CD14-positive monocyte (primary cell): ENCODE measurements at regions not wholly inside any gene's neighbourhood (a gene's known extent, or its start where the extent isn't known, plus 50 kb on each side); places are given as distances from the start of the nearest gene placed in this dataset.

ENCODE experiments used
- DNase-seq, 3 donors: peaks; one replicate each; pipeline ENCODE4 v3.0.0-alpha.2; 2011 to 2022
- H2AFZ ChIP-seq: 2 replicates; pipeline ENCODE4 v1.6.0; 2012; ENCODE audit warnings: mild to moderate bottlenecking, low read depth, low read length, inconsistent platforms; ENCODE audit not compliant: insufficient read depth, poor library complexity, severe bottlenecking
- H3K27ac ChIP-seq, 2 donors: 1 replicate in 1 of 2; 2 replicates in 1 of 2; pipeline ENCODE4 v1.5.1; 2012 to 2013; ENCODE audit warnings: low read length in 2 of 2, control low read depth in 1 of 2, inconsistent platforms in 1 of 2, low read depth in 1 of 2, mild to moderate bottlenecking in 1 of 2
- H3K27me3 ChIP-seq, 2 donors: one replicate each; pipeline versions ENCODE4 v1.6.0 to v1.6.1; 2011 to 2013; ENCODE audit warnings: low read length in 2 of 2; ENCODE audit not compliant: control insufficient read depth in 2 of 2, insufficient read depth in 2 of 2
- H3K36me3 ChIP-seq, 2 donors: replicated peaks in 1 of 2; 1 replicate in 1 of 2; 2 replicates in 1 of 2; pipeline versions ENCODE4 v1.5.1 to v1.6.1; 2012 to 2013; ENCODE audit warnings: low read length in 2 of 2, control low read depth in 1 of 2, inconsistent platforms in 1 of 2, mild to moderate bottlenecking in 1 of 2; ENCODE audit not compliant: insufficient read depth in 2 of 2, control insufficient read depth in 1 of 2
- H3K4me1 ChIP-seq, 2 donors: 1 replicate in 1 of 2; 2 replicates in 1 of 2; pipeline versions ENCODE4 v1.5.1 to v1.6.1; 2012 to 2013; ENCODE audit warnings: low read length in 2 of 2, control low read depth in 1 of 2, inconsistent platforms in 1 of 2, mild to moderate bottlenecking in 1 of 2, moderate library complexity in 1 of 2; ENCODE audit not compliant: insufficient read depth in 2 of 2, control insufficient read depth in 1 of 2
- H3K4me2 ChIP-seq: replicated peaks from 2 replicates; pipeline ENCODE3; 2012; ENCODE audit warnings: low read length, moderate library complexity, mild to moderate bottlenecking; ENCODE audit not compliant: poor library complexity, severe bottlenecking; ENCODE audit errors: extremely low read depth
- H3K4me3 ChIP-seq, 3 experiments: fragments of 200-600 bp in 1 of 3; sonication (generic) in 1 of 3; replicated peaks in 1 of 3; 1 replicate in 2 of 3; 2 replicates in 1 of 3; pipeline ENCODE4 v1.5.1; 2011 to 2013; ENCODE audit warnings: low read length in 3 of 3, mild to moderate bottlenecking in 3 of 3, control low read depth in 2 of 3, low read depth in 2 of 3, inconsistent platforms in 1 of 3, moderate library complexity in 1 of 3
- H3K79me2 ChIP-seq: 2 replicates; pipeline ENCODE4 v1.6.0; 2012; ENCODE audit warnings: mild to moderate bottlenecking, control low read depth, inconsistent platforms, low read length, moderate library complexity; ENCODE audit not compliant: insufficient read depth
- H3K9ac ChIP-seq: 2 replicates; pipeline ENCODE4 v1.6.0; 2017; ENCODE audit warnings: low read length, mild to moderate bottlenecking; ENCODE audit not compliant: insufficient read depth, poor library complexity, severe bottlenecking
- H3K9me3 ChIP-seq, 2 donors: replicated peaks in 1 of 2; 1 replicate in 1 of 2; 2 replicates in 1 of 2; pipeline versions ENCODE4 v1.5.1 to v1.6.1; 2012 to 2013; ENCODE audit warnings: low read length in 2 of 2, control low read depth in 1 of 2; ENCODE audit not compliant: control insufficient read depth in 1 of 2, insufficient read depth in 1 of 2
- H4K20me1 ChIP-seq: 2 replicates; pipeline ENCODE4 v1.6.0; 2012; ENCODE audit warnings: mild to moderate bottlenecking, low read length, control low read depth, moderate library complexity; ENCODE audit not compliant: insufficient read depth
- H3K27ac Mint-ChIP-seq, 7 donors: one replicate each; pipeline ENCODE4 v1.8.0; 2020; ENCODE audit warnings: mild to moderate bottlenecking in 7 of 7, mixed read lengths in 7 of 7, moderate library complexity in 6 of 7, inconsistent platforms in 2 of 7
- H3K27me3 Mint-ChIP-seq, 3 donors: one replicate each; pipeline ENCODE4 v1.8.0; 2021 to 2022; ENCODE audit warnings: low read depth in 3 of 3, mild to moderate bottlenecking in 3 of 3, mixed read lengths in 3 of 3, moderate library complexity in 3 of 3, inconsistent platforms in 1 of 3
- H3K36me3 Mint-ChIP-seq, 2 donors: one replicate each; pipeline ENCODE4 v1.8.0; 2020; ENCODE audit warnings: mixed read lengths in 2 of 2, inconsistent platforms in 1 of 2, mild to moderate bottlenecking in 1 of 2
- H3K4me1 Mint-ChIP-seq: one replicate; pipeline ENCODE4 v1.8.0; 2020; ENCODE audit warnings: mild to moderate bottlenecking, mixed read lengths
- H3K4me3 Mint-ChIP-seq, 2 donors: one replicate each; pipeline ENCODE4 v1.8.0; 2020; ENCODE audit warnings: mild to moderate bottlenecking in 2 of 2, mixed read lengths in 2 of 2, moderate library complexity in 1 of 2
- H3K9me3 Mint-ChIP-seq, 7 donors: one replicate each; pipeline ENCODE4 v1.8.0; 2020 to 2022; ENCODE audit warnings: mixed read lengths in 7 of 7, mild to moderate bottlenecking in 6 of 7, moderate library complexity in 6 of 7, inconsistent platforms in 2 of 7
- WGBS: methylation state at CpG from one replicate; pipeline ENCODE4 v1.1.5; 2013; ENCODE audit warnings: missing lambda C conversion rate; ENCODE audit not compliant: insufficient coverage; 5-methylcytosine and 5-hydroxymethylcytosine counted together
- intact Hi-C, 2 donors: fragments of 100-400 bp; cut with micrococcal nuclease; formaldehyde crosslinking; loops; one replicate each; pipeline versions ENCODE4 v1.15.0 to v1.15.1; 2023
- TF ChIP-seq, protein P1 (sequence below): fragments of 200-600 bp; IDR thresholded peaks from one replicate; pipeline ENCODE4 v1.8.0; 2022; ENCODE audit warnings: antibody characterized with exemption, mild to moderate bottlenecking

DNA sequence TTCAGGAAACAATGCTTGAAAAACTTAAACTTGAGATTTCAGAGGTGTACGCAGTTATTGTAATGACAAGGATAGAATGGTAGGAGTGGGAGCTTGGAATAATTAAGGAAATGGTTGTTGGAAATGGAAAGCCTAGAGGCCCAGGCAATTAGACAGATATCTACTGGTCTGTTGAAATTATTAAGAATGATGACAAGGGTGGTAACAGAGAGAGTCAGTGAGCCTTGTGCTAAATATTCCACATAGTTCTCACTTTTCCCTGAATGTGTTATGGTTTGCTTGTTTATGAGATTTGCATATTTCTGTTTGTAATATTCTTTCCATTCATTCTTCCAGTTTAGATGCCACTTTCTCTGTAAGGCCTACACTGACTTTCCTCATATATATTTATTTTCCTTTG is 66.0 kb upstream of the ATP2B1 start:
- H3K4me2 ChIP-seq: no peak overlapping the region
- Mint-ChIP-seq H3K4me1 (peaks cover 10% of the 10 kb centered on the region), H3K4me3 (no peak overlapping the region), H3K27ac (no peak overlapping the region), H3K27me3 (peaks cover 0 to 3% (median 1%) of the 10 kb centered on the region in 3 donors), H3K36me3 (peaks cover 2 to 12% of the 10 kb centered on the region in 2 donors), H3K9me3 (peaks cover 4 to 14% (median 8%) of the 10 kb centered on the region in 7 donors)
- peaks cover 0 to 4% of the 10 kb centered on the region in 2 donors for H3K9me3 ChIP-seq
- TF ChIP-seq, protein P1, sequence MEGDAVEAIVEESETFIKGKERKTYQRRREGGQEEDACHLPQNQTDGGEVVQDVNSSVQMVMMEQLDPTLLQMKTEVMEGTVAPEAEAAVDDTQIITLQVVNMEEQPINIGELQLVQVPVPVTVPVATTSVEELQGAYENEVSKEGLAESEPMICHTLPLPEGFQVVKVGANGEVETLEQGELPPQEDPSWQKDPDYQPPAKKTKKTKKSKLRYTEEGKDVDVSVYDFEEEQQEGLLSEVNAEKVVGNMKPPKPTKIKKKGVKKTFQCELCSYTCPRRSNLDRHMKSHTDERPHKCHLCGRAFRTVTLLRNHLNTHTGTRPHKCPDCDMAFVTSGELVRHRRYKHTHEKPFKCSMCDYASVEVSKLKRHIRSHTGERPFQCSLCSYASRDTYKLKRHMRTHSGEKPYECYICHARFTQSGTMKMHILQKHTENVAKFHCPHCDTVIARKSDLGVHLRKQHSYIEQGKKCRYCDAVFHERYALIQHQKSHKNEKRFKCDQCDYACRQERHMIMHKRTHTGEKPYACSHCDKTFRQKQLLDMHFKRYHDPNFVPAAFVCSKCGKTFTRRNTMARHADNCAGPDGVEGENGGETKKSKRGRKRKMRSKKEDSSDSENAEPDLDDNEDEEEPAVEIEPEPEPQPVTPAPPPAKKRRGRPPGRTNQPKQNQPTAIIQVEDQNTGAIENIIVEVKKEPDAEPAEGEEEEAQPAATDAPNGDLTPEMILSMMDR: no peak
- no peak overlapping the region for H3K9ac ChIP-seq
- DNase-seq: no peak
- H4K20me1 ChIP-seq: no peaks in the 10 kb centered on the region
- intact Hi-C loops: no loop called here
- no peaks in the 10 kb centered on the region for H3K36me3 ChIP-seq
- H3K79me2 ChIP-seq: no peaks in the 10 kb centered on the region
- peaks cover 2 to 5% of the 10 kb centered on the region in 2 donors for H3K4me1 ChIP-seq
- no peak overlapping the region for H3K27ac ChIP-seq
- no peak overlapping the region for H2AFZ ChIP-seq
- no peaks in the 10 kb centered on the region for H3K27me3 ChIP-seq
- WGBS: 100% methylated on average over 1 of the region's 1 CpG
- H3K4me3 ChIP-seq: no peak overlapping the region

DNA sequence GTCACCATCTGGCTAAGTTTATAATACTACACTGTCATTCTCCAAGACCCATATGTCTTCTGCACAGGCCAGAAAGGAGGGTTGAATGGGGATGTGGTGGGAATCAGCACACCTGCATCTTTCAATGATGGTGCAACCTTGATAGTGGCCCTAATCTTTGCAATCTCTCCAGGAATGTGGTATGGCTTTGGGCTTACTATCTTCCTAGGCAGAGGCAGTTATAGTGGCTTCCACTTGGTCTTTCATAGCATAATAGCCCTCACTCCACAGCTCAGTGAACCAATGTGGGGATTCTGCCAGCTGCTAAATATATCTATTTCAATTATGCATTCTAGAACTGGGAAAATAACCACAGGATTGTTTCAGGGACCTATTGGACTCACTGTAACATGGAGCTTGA is 61.8 kb upstream of the ATP2B1 start:
- no peak overlapping the region for H2AFZ ChIP-seq
- no peaks in the 10 kb centered on the region for H3K27me3 ChIP-seq
- H3K9ac ChIP-seq: no peak overlapping the region
- H3K36me3 Mint-ChIP-seq: peaks cover 5 to 8% of the 10 kb centered on the region in 2 donors
- no peak for DNase-seq
- H3K9me3 Mint-ChIP-seq: peaks cover 0 to 2% (median 0%) of the 10 kb centered on the region in 7 donors
- peaks cover 13 to 17% of the 10 kb centered on the region in 2 donors for H3K4me1 ChIP-seq
- H3K27me3 Mint-ChIP-seq: peaks cover 0 to 3% (median 1%) of the 10 kb centered on the region in 3 donors
- H3K4me1 Mint-ChIP-seq: peaks cover 21% of the 10 kb centered on the region
- peak overlapping the region in 6 of 7 donors; percentile 91 to 96 (median 92) for H3K27ac Mint-ChIP-seq
- H3K36me3 ChIP-seq: no peaks in the 10 kb centered on the region
- no peaks in the 10 kb centered on the region for H3K79me2 ChIP-seq
- H4K20me1 ChIP-seq: no peaks in the 10 kb centered on the region
- H3K4me2 ChIP-seq: no peak overlapping the region
- intact Hi-C loops: no loop called here
- H3K4me3 Mint-ChIP-seq: no peak overlapping the region
- H3K4me3 ChIP-seq: no peak overlapping the region
- no peaks in the 10 kb centered on the region for H3K9me3 ChIP-seq
- TF ChIP-seq, protein P1: no peak
- no peak overlapping the region for H3K27ac ChIP-seq
